ENCODE measurements at regions not wholly inside any gene's neighbourhood (a gene's known extent, or its start where the extent isn't known, plus 50 kb on each side); places are given as distances from the start of the nearest gene placed in this dataset.

- DNase-seq (ENCODE audit: extremely low read depth in 1 of 4, low spot score in 3 of 4) (no peak), FAIRE-seq (no peak), ATAC-seq (no peak)
- H4K20me1 ChIP-seq (replicated peaks; ENCODE audit: control insufficient read depth, insufficient read depth, low read length) = no peaks in the 10 kb centered on the region
- no peaks in the 10 kb centered on the region for H3K9me1 ChIP-seq (ENCODE audit: control insufficient read depth, insufficient read depth, low read length)
- H3K4me2 ChIP-seq (ENCODE audit: insufficient read depth, low read length) = no peak overlapping the region
- H3K4me1 ChIP-seq (replicated peaks in 1 of 2; ENCODE audit: control insufficient read depth in 2 of 2, insufficient read depth in 2 of 2, low read length in 2 of 2) = no peaks in the 10 kb centered on the region
- WGBS (ENCODE audit: insufficient coverage, low coverage, missing lambda C conversion rate) = 0% methylated on average over 4 of the region's 4 CpGs
- no peak overlapping the region for H3K9ac ChIP-seq (ENCODE audit: insufficient read depth in 1 of 2, low read depth in 2 of 2, low read length in 2 of 2)
- peaks cover 30% of the 10 kb centered on the region in 2 experiments for H3K27me3 ChIP-seq (ENCODE audit: control insufficient read depth in 2 of 2, insufficient read depth in 2 of 2, low read length in 2 of 2)
- ChIA-PET CTCF (ENCODE audit: low intra/inter-chr PET ratio) (no interaction called here), POLR2A (interaction anchor here (0.6 to 3.0 kb wide), 5 partner anchors 9 to 110 kb away, joined by 3 to 8 read pairs (median 4); no protein-coding TSS in a partner anchor)
- no peaks in the 10 kb centered on the region for H3K9me3 ChIP-seq (replicated peaks; ENCODE audit: control insufficient read depth, insufficient read depth, low read depth, low read length)
- H3K36me3 ChIP-seq (ENCODE audit: control insufficient read depth, insufficient read depth, low read length) = no peaks in the 10 kb centered on the region
- no peaks in the 10 kb centered on the region for H3K79me2 ChIP-seq (ENCODE audit: control insufficient read depth, insufficient read depth, low read length)
- no peak overlapping the region for H3K27ac ChIP-seq (ENCODE audit: extremely low read depth, low read depth, low read length)
- BruUV-seq (replicated peaks) = no TSS peak
- no peak for TF ChIP-seq MED1 (CRISPR knock-in tag; IDR thresholded peaks at IDR 0.05; ENCODE audit: borderline replicate concordance)
- no peak for TF ChIP-seq BMI1 (IDR thresholded peaks at IDR 0.05; ENCODE audit: low read length)
- TF ChIP-seq CCAR2 (IDR thresholded peaks at IDR 0.05; ENCODE audit: low read depth, low read length) = no peak
- TF ChIP-seq ZNF778 (CRISPR knock-in tag; IDR thresholded peaks at IDR 0.05) = no peak
- TF ChIP-seq PML (IDR thresholded peaks at IDR 0.05; ENCODE audit: low read length) = no peak
- TF ChIP-seq SRSF9 (IDR thresholded peaks at IDR 0.05; ENCODE audit: borderline replicate concordance, low read depth, low read length) = no peak
- TF ChIP-seq ZNF584 (CRISPR knock-in tag; IDR thresholded peaks at IDR 0.05; ENCODE audit: low read depth) = no peak
- TF ChIP-seq SMARCB1 (IDR thresholded peaks at IDR 0.05; ENCODE audit: insufficient read length, low read depth) = no peak
- no peak for TF ChIP-seq TARDBP (IDR thresholded peaks at IDR 0.05)
- no peak for TF ChIP-seq GTF2B (IDR thresholded peaks at IDR 0.05; ENCODE audit: extremely low read depth, insufficient read length)
- no peak for TF ChIP-seq HDAC1 (IDR thresholded peaks at IDR 0.05)
- TF ChIP-seq TRIM28 (IDR thresholded peaks at IDR 0.05) = no peak
- no peak for TF ChIP-seq ZNF449 (CRISPR knock-in tag; IDR thresholded peaks at IDR 0.05)
- no peak for TF ChIP-seq CHD4 (IDR thresholded peaks at IDR 0.05; ENCODE audit: insufficient read depth, insufficient replicate concordance, low read depth, low read length, poor library complexity, severe bottlenecking)
- no peak for TF ChIP-seq MAFF (IDR thresholded peaks at IDR 0.05; ENCODE audit: low read length)
- TF ChIP-seq FOXJ2 (tag; IDR thresholded peaks at IDR 0.05) = no peak
- TF ChIP-seq PKNOX1 (IDR thresholded peaks at IDR 0.05) = no peak
- no peak for TF ChIP-seq TCF15 (CRISPR knock-in tag; IDR thresholded peaks at IDR 0.05)
- TF ChIP-seq ZNF133 (CRISPR knock-in tag; IDR thresholded peaks at IDR 0.05) = no peak
- TF ChIP-seq ZNF766 (CRISPR knock-in tag; conservative IDR thresholded peaks at IDR 0.05) = no peak
- in situ Hi-C loops (cut with MboI) (no loop called here), intact Hi-C loops (cut with micrococcal nuclease) (no loop called here)
- H3K4me3 ChIP-seq = no peak overlapping the region
- no peak overlapping the region for H2AFZ ChIP-seq (ENCODE audit: low read depth, low read length)
Measured at GRCh38 chr7:26533217-26533616, 241.6 kb downstream of the SNX10 start.

Measured in K562 (cell line).